Nephron (organoid): ENCODE measurements at regions not wholly inside any gene's neighbourhood (a gene's known extent, or its start where the extent isn't known, plus 50 kb on each side); places are given as distances from the start of the nearest gene placed in this dataset.

Source experiments
- H3K27ac Mint-ChIP-seq, 3 experiments: 2 replicates each; pipeline ENCODE4 v1.8.0; 2020; ENCODE audit warnings: mixed read lengths in 3 of 3, mild to moderate bottlenecking in 2 of 3, moderate library complexity in 1 of 3
- H3K27me3 Mint-ChIP-seq: 2 replicates; pipeline ENCODE4 v1.8.0; 2021; ENCODE audit warnings: low read depth, mild to moderate bottlenecking, moderate library complexity, mixed read lengths
- H3K36me3 Mint-ChIP-seq: 2 replicates; pipeline ENCODE4 v1.8.0; 2020; ENCODE audit warnings: low read depth, mixed read lengths
- H3K4me1 Mint-ChIP-seq: 2 replicates; pipeline ENCODE4 v1.8.0; 2020; ENCODE audit warnings: mixed read lengths
- H3K4me3 Mint-ChIP-seq, 3 experiments: 2 replicates each; pipeline ENCODE4 v1.8.0; 2020; ENCODE audit warnings: mild to moderate bottlenecking in 3 of 3, mixed read lengths in 3 of 3, moderate library complexity in 2 of 3
- H3K9me3 Mint-ChIP-seq: 2 replicates; pipeline ENCODE4 v1.8.0; 2020; ENCODE audit warnings: mixed read lengths
- CTCF ChIP-seq, 3 experiments: fragments of 200-600 bp; sonication (generic); IDR thresholded peaks; one replicate each; pipeline ENCODE4 v1.5.0; 2021; ENCODE audit warnings: antibody characterized with exemption in 3 of 3; ENCODE audit not compliant: unreplicated experiment in 3 of 3

- H3K4me3 Mint-ChIP-seq, result peak overlapping the region in 1 of 3 experiments; percentile 32
- H3K27ac Mint-ChIP-seq, result peak overlapping the region; percentile 83 to 91 (median 85)
- H3K27me3 Mint-ChIP-seq, result no peaks in the 10 kb centered on the region
- peaks cover 81% of the 10 kb centered on the region for H3K4me1 Mint-ChIP-seq
- no peak for TF ChIP-seq CTCF (IDR thresholded peaks at IDR 0.05; ENCODE audit: unreplicated experiment in 3 of 3)
- peaks cover 4% of the 10 kb centered on the region for H3K36me3 Mint-ChIP-seq
- peaks cover 9% of the 10 kb centered on the region for H3K9me3 Mint-ChIP-seq
Observed at GRCh38 chr6:132231121-132231884, 170.0 kb downstream of the MOXD1 start.

DNA sequence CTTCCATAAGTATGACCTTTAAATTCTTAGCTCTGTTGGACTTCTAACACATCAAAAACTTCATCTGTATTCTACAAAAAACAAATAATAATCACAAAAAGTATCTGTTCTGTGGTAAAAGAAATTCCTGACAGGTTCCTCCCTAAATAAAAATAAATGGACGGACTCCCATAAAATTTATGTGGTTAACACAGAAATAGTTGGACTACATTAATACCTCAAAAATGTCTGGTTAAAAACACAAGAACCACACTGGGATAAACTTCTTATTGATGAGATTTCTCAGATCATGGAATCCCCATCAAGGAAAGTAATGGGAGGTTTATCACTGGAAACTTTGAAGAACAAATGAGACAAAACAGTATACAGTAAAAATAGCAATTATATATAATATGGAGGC, 172.4 kb downstream of the MOXD1 start:
- no peak for TF ChIP-seq CTCF (IDR thresholded peaks at IDR 0.05; ENCODE audit: unreplicated experiment in 3 of 3)
- H3K9me3 Mint-ChIP-seq, result peaks cover 17% of the 10 kb centered on the region
- peaks cover 11% of the 10 kb centered on the region for H3K36me3 Mint-ChIP-seq
- H3K27me3 Mint-ChIP-seq, result no peaks in the 10 kb centered on the region
- peak overlapping the region; percentile 32 to 83 (median 52) for H3K27ac Mint-ChIP-seq
- no peak overlapping the region for H3K4me3 Mint-ChIP-seq
- H3K4me1 Mint-ChIP-seq, result peaks cover 66% of the 10 kb centered on the region

DNA sequence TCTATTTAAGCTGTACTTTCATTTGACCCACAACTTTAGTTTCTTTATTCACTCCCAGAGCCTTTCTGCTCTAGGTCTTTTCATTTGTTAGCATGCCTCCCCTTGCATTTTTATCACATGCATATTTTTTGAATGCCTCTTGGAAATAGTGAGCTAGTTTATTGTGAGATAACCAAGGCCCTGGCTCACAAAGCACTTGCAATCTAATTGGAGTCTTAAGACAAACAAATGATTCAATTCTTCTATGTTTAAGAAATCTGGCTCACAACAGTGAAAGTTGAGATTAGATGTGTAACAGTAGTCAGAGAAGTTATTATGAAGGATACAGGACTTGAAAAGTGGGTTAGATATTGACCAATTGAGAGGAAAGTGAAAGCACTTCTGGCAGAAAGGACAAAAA, 173.4 kb downstream of the MOXD1 start:
- peaks cover 11% of the 10 kb centered on the region for H3K36me3 Mint-ChIP-seq
- no peaks in the 10 kb centered on the region for H3K27me3 Mint-ChIP-seq
- H3K9me3 Mint-ChIP-seq, result peaks cover 19% of the 10 kb centered on the region
- TF ChIP-seq CTCF (IDR thresholded peaks at IDR 0.05; ENCODE audit: unreplicated experiment in 3 of 3), result no peak
- peak overlapping the region in 1 of 3 experiments; percentile 1 for H3K4me3 Mint-ChIP-seq
- H3K27ac Mint-ChIP-seq, result peak overlapping the region; percentile 72 to 83 (median 75)
- peaks cover 62% of the 10 kb centered on the region for H3K4me1 Mint-ChIP-seq

DNA sequence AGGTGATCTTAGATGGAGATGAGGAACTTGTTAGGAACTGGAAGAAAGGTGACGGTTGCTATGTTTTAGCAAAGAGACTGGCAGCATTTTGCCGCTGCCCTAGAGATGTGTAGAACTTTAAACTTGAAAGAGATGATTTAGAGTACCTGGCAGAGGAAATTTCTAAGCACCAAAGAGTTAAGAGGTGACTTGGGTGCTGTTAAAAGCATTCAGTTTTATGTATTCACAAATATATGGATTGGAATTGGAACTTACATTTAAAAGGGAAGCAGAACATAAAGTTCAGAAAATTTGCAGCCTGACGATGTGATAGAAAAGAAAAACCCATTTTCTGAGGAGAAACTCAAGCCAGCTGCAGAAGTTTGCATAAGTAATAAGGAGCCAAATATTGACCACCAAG, 176.3 kb downstream of the MOXD1 start:
- Mint-ChIP-seq H3K27ac (peak overlapping the region in 1 of 3 experiments; percentile 34), H3K9me3 (peaks cover 19% of the 10 kb centered on the region)

DNA sequence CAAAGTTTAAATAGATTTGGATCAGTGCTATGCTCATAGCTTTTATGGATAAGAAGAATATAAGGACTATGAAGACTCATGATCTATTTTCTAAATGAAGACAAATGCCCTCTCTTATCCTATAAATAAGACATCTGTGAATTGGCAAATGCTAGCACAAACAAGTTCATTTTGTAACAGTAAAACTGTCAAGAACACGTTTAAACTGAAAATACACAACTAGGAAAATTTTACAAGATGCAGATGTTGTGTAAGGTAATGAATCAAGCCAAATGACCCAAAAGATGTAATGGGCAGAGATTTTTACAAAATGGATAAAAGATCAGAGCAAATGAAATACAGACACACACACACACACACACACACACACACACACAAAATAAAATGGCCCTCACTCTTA, 180.5 kb downstream of the MOXD1 start:
- peaks cover 27% of the 10 kb centered on the region for H3K4me1 Mint-ChIP-seq
- H3K27ac Mint-ChIP-seq, result peak overlapping the region; percentile 72 to 86 (median 81)
- H3K9me3 Mint-ChIP-seq, result peaks cover 10% of the 10 kb centered on the region
- no peak for TF ChIP-seq CTCF (IDR thresholded peaks at IDR 0.05; ENCODE audit: unreplicated experiment in 3 of 3)
- H3K4me3 Mint-ChIP-seq, result no peak overlapping the region
- H3K27me3 Mint-ChIP-seq, result no peaks in the 10 kb centered on the region
- H3K36me3 Mint-ChIP-seq, result peaks cover 7% of the 10 kb centered on the region

More for the DNA sequence above, 176.3 kb downstream of the MOXD1 start:
- peaks cover 54% of the 10 kb centered on the region for H3K4me1 Mint-ChIP-seq
- TF ChIP-seq CTCF (IDR thresholded peaks at IDR 0.05; ENCODE audit: unreplicated experiment in 3 of 3), result no peak
- no peak overlapping the region for H3K4me3 Mint-ChIP-seq
- no peaks in the 10 kb centered on the region for H3K27me3 Mint-ChIP-seq
- peaks cover 11% of the 10 kb centered on the region for H3K36me3 Mint-ChIP-seq

GRCh38 chr6:132219901-132220300, 181.4 kb downstream of the MOXD1 start:
- no peak for TF ChIP-seq CTCF (IDR thresholded peaks at IDR 0.05; ENCODE audit: unreplicated experiment in 3 of 3)
- Mint-ChIP-seq H3K27me3 (no peaks in the 10 kb centered on the region), H3K27ac (peak overlapping the region in 1 of 3 experiments; percentile 72), H3K9me3 (peaks cover 7% of the 10 kb centered on the region), H3K36me3 (peaks cover 5% of the 10 kb centered on the region), H3K4me3 (no peak overlapping the region), H3K4me1 (peaks cover 25% of the 10 kb centered on the region)
